ENCODE measurements at regions not wholly inside any gene's neighbourhood (a gene's known extent, or its start where the extent isn't known, plus 50 kb on each side); places are given as distances from the start of the nearest gene placed in this dataset.

- TF ChIP-seq CTCF (IDR thresholded peaks at IDR 0.05), result no peak
- TF ChIP-seq POLR2A (IDR thresholded peaks at IDR 0.05), result no peak
Observed at GRCh38 chr3:72145506-72146380, 360.8 kb upstream of the PROK2 start.

Measured in right lobe of liver (tissue), 4 donors.